ENCODE measurements at regions not wholly inside any gene's neighbourhood (a gene's known extent, or its start where the extent isn't known, plus 50 kb on each side); places are given as distances from the start of the nearest gene placed in this dataset.

GRCh38 chr4:34157547-34157946 is 2086.8 kb downstream of the ARAP2 start:
- H3K9me3 Mint-ChIP-seq (ENCODE audit: unreplicated experiment): no peaks in the 10 kb centered on the region
- H3K27me3 Mint-ChIP-seq (ENCODE audit: unreplicated experiment): no peaks in the 10 kb centered on the region
- no peak overlapping the region for H3K4me3 Mint-ChIP-seq (ENCODE audit: unreplicated experiment)
- no peaks in the 10 kb centered on the region for H3K36me3 Mint-ChIP-seq (ENCODE audit: low read depth, unreplicated experiment)
- DNase-seq (ENCODE audit: low spot score): no peak
- H3K27ac Mint-ChIP-seq (ENCODE audit: unreplicated experiment): no peak overlapping the region
- no peaks in the 10 kb centered on the region for H3K4me1 Mint-ChIP-seq (ENCODE audit: unreplicated experiment)
- no peak for TF ChIP-seq CTCF (IDR thresholded peaks at IDR 0.05; ENCODE audit: unreplicated experiment)

GRCh38 chr4:34158878-34159277 is 2085.4 kb downstream of the ARAP2 start:
- Mint-ChIP-seq H3K36me3 (ENCODE audit: low read depth, unreplicated experiment) (no peaks in the 10 kb centered on the region), H3K27me3 (ENCODE audit: unreplicated experiment) (no peaks in the 10 kb centered on the region), H3K27ac (ENCODE audit: unreplicated experiment) (no peak overlapping the region), H3K9me3 (ENCODE audit: unreplicated experiment) (no peaks in the 10 kb centered on the region), H3K4me3 (ENCODE audit: unreplicated experiment) (no peak overlapping the region), H3K4me1 (ENCODE audit: unreplicated experiment) (no peaks in the 10 kb centered on the region)
- DNase-seq (ENCODE audit: low spot score): no peak
- TF ChIP-seq CTCF (IDR thresholded peaks at IDR 0.05; ENCODE audit: unreplicated experiment): no peak

- Mint-ChIP-seq H3K27ac (ENCODE audit: unreplicated experiment) (no peak overlapping the region), H3K4me1 (ENCODE audit: unreplicated experiment) (no peaks in the 10 kb centered on the region), H3K4me3 (ENCODE audit: unreplicated experiment) (no peak overlapping the region), H3K36me3 (ENCODE audit: low read depth, unreplicated experiment) (no peaks in the 10 kb centered on the region), H3K27me3 (ENCODE audit: unreplicated experiment) (no peaks in the 10 kb centered on the region), H3K9me3 (ENCODE audit: unreplicated experiment) (no peaks in the 10 kb centered on the region)
- no peak for DNase-seq (ENCODE audit: low spot score)
- TF ChIP-seq CTCF (IDR thresholded peaks at IDR 0.05; ENCODE audit: unreplicated experiment): no peak
These were observed 2073.4 kb downstream of the ARAP2 start for GRCh38 chr4:34170946-34171345.

GRCh38 chr4:34176609-34177008 is 2067.7 kb downstream of the ARAP2 start:
- DNase-seq (ENCODE audit: low spot score): no peak
- no peaks in the 10 kb centered on the region for H3K36me3 Mint-ChIP-seq (ENCODE audit: low read depth, unreplicated experiment)
- no peak overlapping the region for H3K27ac Mint-ChIP-seq (ENCODE audit: unreplicated experiment)
- no peak for TF ChIP-seq CTCF (IDR thresholded peaks at IDR 0.05; ENCODE audit: unreplicated experiment)
- no peak overlapping the region for H3K4me3 Mint-ChIP-seq (ENCODE audit: unreplicated experiment)
- H3K27me3 Mint-ChIP-seq (ENCODE audit: unreplicated experiment): no peaks in the 10 kb centered on the region
- no peaks in the 10 kb centered on the region for H3K4me1 Mint-ChIP-seq (ENCODE audit: unreplicated experiment)
- no peaks in the 10 kb centered on the region for H3K9me3 Mint-ChIP-seq (ENCODE audit: unreplicated experiment)

GRCh38 chr4:34178476-34178875 is 2065.8 kb downstream of the ARAP2 start:
- no peak for TF ChIP-seq CTCF (IDR thresholded peaks at IDR 0.05; ENCODE audit: unreplicated experiment)
- Mint-ChIP-seq H3K4me1 (ENCODE audit: unreplicated experiment) (no peaks in the 10 kb centered on the region), H3K27ac (ENCODE audit: unreplicated experiment) (no peak overlapping the region), H3K27me3 (ENCODE audit: unreplicated experiment) (no peaks in the 10 kb centered on the region), H3K36me3 (ENCODE audit: low read depth, unreplicated experiment) (no peaks in the 10 kb centered on the region), H3K9me3 (ENCODE audit: unreplicated experiment) (no peaks in the 10 kb centered on the region), H3K4me3 (ENCODE audit: unreplicated experiment) (no peak overlapping the region)
- DNase-seq (ENCODE audit: low spot score): no peak

All from endothelial cell (in vitro differentiated cells).